ENCODE measurements at regions not wholly inside any gene's neighbourhood (a gene's known extent, or its start where the extent isn't known, plus 50 kb on each side); places are given as distances from the start of the nearest gene placed in this dataset.

DNA sequence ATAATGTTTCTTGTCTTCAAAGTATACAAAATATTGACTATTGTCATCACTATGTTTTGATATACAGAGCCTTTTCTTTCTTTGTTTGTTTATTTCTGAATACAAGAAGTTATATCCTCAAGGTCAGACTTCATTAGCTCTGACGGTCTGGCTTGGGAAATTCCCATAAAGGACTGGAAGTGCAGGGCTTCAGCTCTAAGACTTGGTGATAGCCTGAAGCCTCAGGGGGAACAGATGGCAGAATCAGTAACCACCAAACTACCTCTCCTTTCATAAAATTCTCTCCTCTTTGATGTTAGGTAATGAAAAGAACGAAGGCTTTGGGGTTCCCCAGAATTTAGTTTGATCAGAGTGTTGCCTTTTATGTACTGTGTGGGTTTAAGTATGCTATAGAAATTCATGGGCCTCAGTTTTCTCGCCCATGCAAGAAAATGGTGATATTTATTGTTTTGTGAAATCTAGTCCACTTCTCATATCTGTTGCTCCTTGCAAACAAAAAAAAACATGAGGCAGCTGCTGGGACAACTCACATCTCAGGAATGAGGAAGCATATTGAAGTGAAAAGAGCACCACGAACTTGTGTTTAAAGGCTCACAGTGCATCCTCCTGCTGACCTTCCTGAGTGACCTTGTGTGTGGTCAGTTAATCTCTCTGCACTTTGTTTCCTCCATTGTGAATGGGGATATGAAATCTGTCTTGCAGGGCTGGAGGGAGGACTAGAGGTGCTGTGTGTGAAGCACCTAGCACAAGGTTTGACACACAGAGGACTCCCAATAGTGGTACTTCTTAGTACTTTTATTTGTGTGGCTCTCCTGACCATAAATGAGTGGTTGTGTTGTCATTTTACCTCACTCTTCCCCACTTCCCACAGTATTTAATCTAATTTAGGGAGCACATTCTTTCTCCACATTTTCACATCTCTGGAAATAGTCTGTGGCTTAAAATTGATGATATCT lies 569.8 kb upstream of the IL12A start:
- Histone ChIP-seq H3K4me1 (ENCODE audit: control insufficient read depth in 1 of 2, insufficient read depth in 2 of 2, low read depth in 1 of 2, low read length in 1 of 2) (no peaks in the 10 kb centered on the region; a peak in 1 of 4 replicates), H4K20me1 (ENCODE audit: insufficient read depth) (no peaks in the 10 kb centered on the region), H2AFZ (ENCODE audit: low read depth) (no peak overlapping the region), H3F3A (replicated peaks; ENCODE audit: insufficient read depth) (no peaks in the 10 kb centered on the region), H3K79me2 (ENCODE audit: insufficient read depth) (no peaks in the 10 kb centered on the region), H3K9me2 (no peaks in the 10 kb centered on the region), H3K36me3 (replicated peaks in 1 of 2; ENCODE audit: control insufficient read depth in 1 of 2, insufficient read depth in 2 of 2, low read length in 1 of 2) (no peaks in the 10 kb centered on the region), H3K9ac (no peak overlapping the region), H3K4me2 (peak overlapping the region; percentile 5; the same call in 1 of the 2 replicates), H3K9me3 (no peaks in the 10 kb centered on the region), H3K27ac (ENCODE audit: low read depth in 2 of 2, low read length in 1 of 2) (no peak overlapping the region), H3K4me3 (ENCODE audit: low read depth in 2 of 2, low read length in 1 of 2) (no peak overlapping the region), H3K27me3 (ENCODE audit: insufficient read depth) (no peaks in the 10 kb centered on the region)
- 28% methylated on average over 4 of the region's 4 CpGs for WGBS (ENCODE audit: low lambda C conversion rate)
- no peak for DNase-seq
- ChIA-PET POLR2A (no interaction called here), CTCF (no interaction called here)
- no peak for TF ChIP-seq NRF1 (IDR thresholded peaks at IDR 0.05; ENCODE audit: low read depth, low read length)
- TF ChIP-seq FOSL2 (IDR thresholded peaks at IDR 0.05; ENCODE audit: borderline replicate concordance, low read depth) = no peak
- TF ChIP-seq GABPA (IDR thresholded peaks at IDR 0.05; ENCODE audit: low read depth) = no peak
- no peak for TF ChIP-seq CTCF (IDR thresholded peaks at IDR 0.05)
- no peak for TF ChIP-seq RXRA (IDR thresholded peaks at IDR 0.05; ENCODE audit: borderline replicate concordance, low read depth)
- no peak for TF ChIP-seq TEAD4 (IDR thresholded peaks at IDR 0.05; ENCODE audit: borderline replicate concordance, insufficient read depth)
- TF ChIP-seq JUND (IDR thresholded peaks at IDR 0.05) = no peak
- no peak for TF ChIP-seq GATA2 (CRISPR knock-in tag; IDR thresholded peaks at IDR 0.05)
- TF ChIP-seq RFX5 (IDR thresholded peaks at IDR 0.05; ENCODE audit: low read length) = no peak
- TF ChIP-seq POLR2AphosphoS5 (IDR thresholded peaks at IDR 0.05; ENCODE audit: low read depth, low read length) = no peak
- TF ChIP-seq SIN3A (IDR thresholded peaks at IDR 0.05; ENCODE audit: borderline replicate concordance, low read depth, low read length) = no peak
- no peak for TF ChIP-seq MAX (IDR thresholded peaks at IDR 0.05; ENCODE audit: low read depth)

- H3K4me1 ChIP-seq (ENCODE audit: control insufficient read depth in 1 of 2, insufficient read depth in 2 of 2, low read depth in 1 of 2, low read length in 1 of 2) = peaks cover 0 to 3% of the 10 kb centered on the region in 2 experiments; a peak in 1 of 4 replicates
- H3K9ac ChIP-seq = no peak overlapping the region
- H3K27me3 ChIP-seq (ENCODE audit: insufficient read depth) = peaks cover 8% of the 10 kb centered on the region; the same call in 1 of the 2 replicates
- H3K9me2 ChIP-seq = no peaks in the 10 kb centered on the region
- no peaks in the 10 kb centered on the region for H3K9me3 ChIP-seq
- no peak overlapping the region for H2AFZ ChIP-seq (ENCODE audit: low read depth)
- TF ChIP-seq NRF1 (IDR thresholded peaks at IDR 0.05; ENCODE audit: low read depth, low read length) (no peak), TEAD4 (IDR thresholded peaks at IDR 0.05; ENCODE audit: borderline replicate concordance, insufficient read depth) (no peak)
- TF ChIP-seq, protein P1, sequence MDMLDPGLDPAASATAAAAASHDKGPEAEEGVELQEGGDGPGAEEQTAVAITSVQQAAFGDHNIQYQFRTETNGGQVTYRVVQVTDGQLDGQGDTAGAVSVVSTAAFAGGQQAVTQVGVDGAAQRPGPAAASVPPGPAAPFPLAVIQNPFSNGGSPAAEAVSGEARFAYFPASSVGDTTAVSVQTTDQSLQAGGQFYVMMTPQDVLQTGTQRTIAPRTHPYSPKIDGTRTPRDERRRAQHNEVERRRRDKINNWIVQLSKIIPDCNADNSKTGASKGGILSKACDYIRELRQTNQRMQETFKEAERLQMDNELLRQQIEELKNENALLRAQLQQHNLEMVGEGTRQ (IDR thresholded peaks at IDR 0.05; ENCODE audit: borderline replicate concordance, low read depth, low read length) = no peak
- CTCF ChIA-PET = interaction anchor here (0.7 kb wide), 1 partner anchor 9 kb away, joined by 3 read pairs; no protein-coding TSS in a partner anchor
- H3K36me3 ChIP-seq (replicated peaks in 1 of 2; ENCODE audit: control insufficient read depth in 1 of 2, insufficient read depth in 2 of 2, low read length in 1 of 2) = no peaks in the 10 kb centered on the region
- no peaks in the 10 kb centered on the region for H3F3A ChIP-seq (replicated peaks; ENCODE audit: insufficient read depth)
- 20% methylated on average over 2 of the region's 2 CpGs for WGBS (ENCODE audit: low lambda C conversion rate)
- H3K4me2 ChIP-seq = no peak overlapping the region
- POLR2A ChIA-PET = no interaction called here
- no peaks in the 10 kb centered on the region for H3K79me2 ChIP-seq (ENCODE audit: insufficient read depth)
- H3K27ac ChIP-seq (ENCODE audit: low read depth in 2 of 2, low read length in 1 of 2) = no peak overlapping the region
- DNase-seq = no peak
- H4K20me1 ChIP-seq (ENCODE audit: insufficient read depth) = no peaks in the 10 kb centered on the region
- H3K4me3 ChIP-seq (ENCODE audit: low read depth in 2 of 2, low read length in 1 of 2) = no peak overlapping the region
These were observed 558.9 kb upstream of the IL12A start for GRCh38 chr3:159429702-159430101.
